NCI-H510A treated with DMSO at 0.1 percent for 48 hours (cell line): ENCODE measurements at regions not wholly inside any gene's neighbourhood (a gene's known extent, or its start where the extent isn't known, plus 50 kb on each side); places are given as distances from the start of the nearest gene placed in this dataset.

ENCODE experiments used
- DNase-seq: peaks from one replicate; lab custom pipeline; 2025; lab: John Stamatoyannopoulos, UW

GRCh38 chr1:88371436-88372023 lies 312.5 kb upstream of the PKN2 start:
- no peak for DNase-seq

GRCh38 chr1:88375977-88376376 lies 308.1 kb upstream of the PKN2 start:
- DNase-seq, result peak; percentile 49

GRCh38 chr1:88376421-88376820 lies 307.7 kb upstream of the PKN2 start:
- no peak for DNase-seq

- DNase-seq, result no peak
Observed at GRCh38 chr1:88378560-88378959, 305.5 kb upstream of the PKN2 start.

- DNase-seq, result no peak
Observed at GRCh38 chr1:88394958-88395357, 289.1 kb upstream of the PKN2 start.

GRCh38 chr1:88398338-88398737 lies 285.7 kb upstream of the PKN2 start:
- DNase-seq, result no peak

- no peak for DNase-seq
Observed at GRCh38 chr1:88399690-88400089, 284.4 kb upstream of the PKN2 start.

GRCh38 chr1:88401313-88401712 lies 282.8 kb upstream of the PKN2 start:
- peak; percentile 22 for DNase-seq

DNA sequence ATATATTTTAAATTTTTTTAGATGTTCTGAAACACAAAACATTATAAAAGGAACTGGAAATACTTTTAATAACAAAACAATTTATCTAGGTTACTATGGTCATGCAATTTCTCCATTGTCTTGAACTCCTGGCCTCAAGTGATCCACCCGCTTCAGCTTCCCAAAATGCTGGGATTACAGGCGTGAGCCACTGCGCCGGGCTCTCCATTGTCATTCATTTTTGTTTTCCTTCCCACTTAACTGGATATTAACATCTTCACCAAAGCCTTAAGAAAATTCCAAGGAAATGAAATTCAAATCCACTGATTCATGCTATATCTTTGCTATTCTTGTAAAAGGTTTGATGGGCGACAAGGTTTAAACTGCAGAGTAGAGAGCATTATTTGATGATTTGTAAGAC lies 279.5 kb upstream of the PKN2 start:
- no peak for DNase-seq

- DNase-seq, result no peak
Observed at GRCh38 chr1:88407248-88407647, 276.8 kb upstream of the PKN2 start.

DNA sequence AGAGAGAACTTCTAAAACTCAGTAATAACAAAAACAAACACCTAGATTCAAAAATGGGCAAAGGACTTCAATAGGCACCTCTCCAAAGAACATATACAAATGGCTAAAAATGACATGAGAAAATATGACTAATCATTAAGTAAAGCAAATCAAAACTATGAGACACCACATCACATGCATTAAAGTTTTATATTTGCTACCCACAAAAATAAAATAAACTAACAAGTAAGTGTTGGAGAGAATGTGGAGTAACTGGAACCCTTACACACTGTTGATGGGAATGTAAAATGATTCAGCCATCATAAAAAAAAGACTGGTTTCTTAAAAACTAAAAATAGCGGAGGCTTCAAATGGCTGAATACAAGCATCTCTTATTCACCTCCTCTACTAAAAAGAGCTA lies 262.1 kb upstream of the PKN2 start:
- DNase-seq, result no peak

- DNase-seq, result no peak
Observed at GRCh38 chr1:88433556-88433955, 250.5 kb upstream of the PKN2 start.

DNA sequence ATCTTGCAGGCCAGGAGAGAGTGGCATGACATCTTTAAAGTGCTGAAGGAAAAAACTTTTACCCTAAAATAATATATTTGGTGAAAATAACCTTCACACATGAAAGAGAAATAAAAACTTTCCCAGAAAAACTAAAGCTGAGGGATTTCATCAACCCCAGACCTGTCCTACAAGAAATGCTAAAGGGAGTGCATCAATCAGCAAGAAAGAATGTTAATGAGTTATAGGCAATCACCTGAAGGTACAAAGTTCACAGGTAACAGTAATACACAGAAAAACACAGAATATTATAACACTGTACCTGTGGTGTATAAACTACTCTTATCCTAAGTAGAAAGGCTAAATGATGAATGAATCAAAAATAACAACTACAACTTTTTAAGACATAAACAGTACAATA lies 249.2 kb upstream of the PKN2 start:
- DNase-seq, result no peak

DNA sequence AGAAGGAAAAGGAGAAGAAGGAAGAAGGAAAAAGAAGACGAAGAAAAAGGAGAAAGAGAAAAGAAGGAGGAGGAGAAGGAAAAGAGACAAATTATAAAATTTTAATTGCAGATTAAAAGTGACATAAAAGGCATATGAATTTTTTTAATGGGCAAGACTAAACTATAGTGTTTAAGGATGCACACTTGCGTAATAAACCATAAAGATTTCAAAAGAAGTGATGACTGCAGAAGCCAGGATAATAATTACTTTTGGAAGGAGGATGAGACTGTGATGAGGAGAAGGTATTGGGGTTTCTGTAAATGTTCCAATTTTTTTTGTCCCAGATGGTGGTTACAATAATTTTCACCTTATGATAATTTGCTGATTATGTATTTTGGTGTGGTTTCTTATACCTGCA lies 243.1 kb upstream of the PKN2 start:
- no peak for DNase-seq

- no peak for DNase-seq
Observed at GRCh38 chr1:88451856-88452255, 232.2 kb upstream of the PKN2 start.

- no peak for DNase-seq
Observed at GRCh38 chr1:88453295-88453694, 230.8 kb upstream of the PKN2 start.

DNA sequence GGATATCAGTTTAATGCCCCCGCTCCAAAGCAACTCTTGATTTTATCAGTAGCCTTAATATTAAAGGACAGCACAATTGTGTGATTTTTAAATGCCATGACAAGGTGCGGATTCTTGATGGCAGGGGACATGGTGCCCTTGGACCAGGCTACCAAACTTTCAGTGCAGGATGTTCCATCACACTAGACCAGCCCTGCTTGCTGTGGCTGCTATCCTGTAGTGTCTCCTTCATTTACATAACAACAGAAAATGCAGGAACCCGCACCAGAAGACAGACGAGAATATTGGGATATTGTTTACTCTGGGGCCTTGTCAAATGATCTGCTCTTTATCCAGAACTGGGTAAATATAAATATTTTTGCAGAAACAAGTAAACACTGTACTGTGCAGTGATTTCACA lies 229.3 kb upstream of the PKN2 start:
- no peak for DNase-seq

DNA sequence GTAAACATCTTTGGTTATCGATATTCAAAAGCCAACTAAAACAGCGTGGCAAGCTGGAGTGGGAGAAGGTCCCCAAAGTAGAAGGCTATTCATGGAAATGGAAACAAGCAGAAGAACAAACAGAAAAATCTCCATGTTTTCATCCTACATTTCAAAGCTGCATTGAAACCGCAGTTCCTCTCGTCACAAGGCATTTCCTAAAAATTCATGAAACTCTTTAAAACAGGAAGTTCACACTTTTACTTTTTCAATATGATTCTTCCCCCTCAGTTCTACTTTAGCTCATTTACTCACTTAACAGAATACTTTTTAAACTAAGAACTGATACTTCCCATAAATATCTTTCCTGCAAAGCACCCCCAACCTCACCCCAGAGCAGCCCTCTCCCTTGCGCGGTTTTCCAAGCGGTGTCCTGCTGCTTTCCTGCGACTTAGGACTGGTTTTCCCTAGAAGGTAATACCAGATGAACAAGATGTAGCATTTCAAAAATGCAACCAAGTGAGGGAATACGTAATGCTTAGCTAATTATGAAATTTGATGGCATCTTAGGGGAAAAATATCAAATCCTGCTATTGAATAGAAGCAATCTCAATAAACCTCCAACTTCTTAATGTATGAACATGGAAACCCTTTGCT lies 228.3 kb upstream of the PKN2 start:
- no peak for DNase-seq

DNA sequence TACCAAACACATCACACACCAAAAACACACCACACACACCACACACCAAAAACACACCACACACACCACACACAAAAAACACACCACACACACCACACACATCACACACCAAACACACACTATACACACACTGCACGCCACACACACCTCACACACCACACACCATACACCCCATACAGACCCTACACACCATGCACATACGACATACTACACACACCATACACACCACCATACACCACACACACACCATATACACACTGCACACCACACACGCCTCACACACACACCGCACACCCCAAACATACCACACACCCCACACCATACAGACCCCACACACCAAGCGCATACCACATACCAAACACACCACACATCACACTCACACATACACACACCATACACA lies 226.9 kb upstream of the PKN2 start:
- DNase-seq, result no peak

GRCh38 chr1:88461007-88461406 lies 223.1 kb upstream of the PKN2 start:
- DNase-seq, result no peak

DNA sequence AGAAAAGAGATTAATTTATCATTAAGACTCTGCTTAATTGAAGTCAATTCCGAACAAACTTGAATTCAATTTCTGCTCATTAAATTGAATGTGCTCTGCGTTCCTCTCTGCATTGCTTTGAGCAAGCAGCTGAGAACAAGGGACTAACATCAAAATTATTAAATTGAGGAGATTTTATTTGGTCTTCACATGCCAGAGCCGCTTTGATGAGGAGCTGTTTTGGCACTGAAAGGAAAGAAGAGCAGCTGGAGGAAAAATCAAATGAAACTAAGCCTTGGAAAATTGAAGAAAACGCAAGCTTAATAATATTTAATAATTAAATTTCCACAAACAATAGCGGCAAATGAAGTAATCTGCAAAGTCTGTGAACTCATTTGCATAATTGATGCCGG lies 222.0 kb upstream of the PKN2 start:
- DNase-seq, result no peak

DNA sequence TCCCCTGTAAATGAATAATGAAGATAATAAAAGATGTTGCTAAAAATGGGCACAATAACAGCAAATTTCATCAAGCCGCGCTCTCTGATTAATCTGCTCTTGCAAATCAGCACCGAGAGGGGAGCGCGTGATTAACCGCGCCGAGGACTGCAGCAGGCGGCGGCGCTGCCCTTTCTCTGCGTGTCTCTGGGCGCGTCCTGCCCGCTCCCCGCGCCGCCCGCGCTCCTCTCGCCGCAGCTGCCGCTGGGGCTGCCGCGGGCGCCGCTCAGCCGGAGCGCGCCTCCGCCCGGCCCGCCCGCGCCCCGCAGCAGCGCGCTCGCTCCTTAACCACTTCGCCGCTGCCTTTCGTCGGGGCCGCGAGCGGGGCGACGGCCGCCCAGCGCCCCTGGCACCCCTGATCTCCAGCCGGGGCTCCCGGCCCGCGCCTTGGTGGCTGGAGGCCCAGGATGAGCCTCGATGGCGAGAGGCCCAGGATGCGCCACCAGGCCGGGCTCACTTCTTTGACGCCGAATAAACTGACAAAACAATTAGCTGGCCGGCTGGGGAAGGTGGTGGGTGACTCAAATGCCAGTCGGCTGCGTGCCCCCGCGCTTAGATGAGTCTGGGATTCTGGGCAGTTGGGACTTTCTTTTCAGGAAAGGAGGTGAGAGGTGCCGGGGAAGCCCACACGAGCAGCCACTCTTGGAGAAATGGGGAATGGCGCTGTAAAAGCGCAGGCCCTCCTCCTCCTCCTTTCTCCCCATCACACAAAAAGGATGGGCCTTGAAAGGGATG lies 221.4 kb upstream of the PKN2 start:
- peak; percentile 83 for DNase-seq

DNA sequence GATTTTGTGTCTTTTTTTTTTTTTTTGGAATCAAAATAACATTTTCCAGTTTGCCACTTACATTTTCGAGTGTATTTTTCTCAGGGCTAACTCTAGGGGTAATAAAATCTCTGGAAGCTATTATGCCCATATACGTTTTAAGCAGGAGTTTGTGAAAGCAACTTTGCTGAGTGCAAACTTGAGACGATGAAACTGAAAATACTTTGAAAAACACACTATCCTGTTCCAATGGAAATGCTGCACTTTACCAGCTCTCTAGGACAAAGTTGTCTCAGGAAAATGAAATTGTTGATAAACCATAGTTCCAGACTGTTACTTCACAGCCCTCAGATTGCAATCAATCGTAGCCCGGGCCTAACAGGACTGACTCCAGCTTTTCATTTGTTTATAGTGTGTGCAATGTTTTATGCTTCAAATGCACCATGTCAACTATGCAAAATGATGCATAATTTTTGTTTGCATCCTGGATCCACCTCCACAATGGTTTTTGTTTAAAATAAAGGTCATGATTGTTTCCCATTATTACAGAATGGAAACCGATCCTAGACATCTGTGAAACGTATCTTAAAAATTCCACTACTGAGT lies 220.6 kb upstream of the PKN2 start:
- peak; percentile 60 for DNase-seq
